MM.1S (cell line): ENCODE measurements at regions not wholly inside any gene's neighbourhood (a gene's known extent, or its start where the extent isn't known, plus 50 kb on each side); places are given as distances from the start of the nearest gene placed in this dataset.

Experiments used
- CTCF ChIP-seq: fragments of 300-600 bp; sonication (generic); IDR thresholded peaks from 2 replicates; pipeline ENCODE4 v1.5.1; 2016; ENCODE audit warnings: antibody characterized with exemption, low read length, mixed read lengths
- EZH2 ChIP-seq: fragments of 300-600 bp; sonication (generic); optimal IDR thresholded peaks from 2 replicates; pipeline ENCODE3; 2017; ENCODE audit warnings: low read depth, mild to moderate bottlenecking, antibody characterized with exemption, low read length, mixed read lengths
- EZH2phosphoT487 ChIP-seq: fragments of 300-600 bp; sonication (generic); IDR thresholded peaks from 2 replicates; pipeline ENCODE4 v1.6.1; 2018; ENCODE audit warnings: antibody characterized with exemption, low read length

DNA sequence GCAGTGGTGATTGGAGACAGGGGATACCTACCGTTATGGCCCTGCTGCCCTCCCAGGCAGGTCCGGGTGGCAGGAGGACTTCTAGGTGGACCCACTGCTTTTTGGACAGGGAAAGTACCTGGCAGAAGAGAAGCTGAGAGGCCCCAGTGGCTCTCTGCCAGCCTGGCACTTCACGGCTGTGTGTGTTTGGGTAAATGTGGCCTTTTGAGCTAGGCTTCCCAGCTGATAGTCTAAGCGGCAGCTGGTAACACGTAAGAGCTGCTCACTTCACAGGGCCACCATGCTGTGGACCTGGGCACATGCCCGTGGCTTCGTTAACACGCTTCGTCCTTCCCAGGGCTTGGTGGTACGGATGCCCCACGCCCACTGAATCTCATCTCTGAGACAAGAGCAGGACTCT, 92.0 kb upstream of the CLCN4 start:
- no peak for TF ChIP-seq EZH2
- TF ChIP-seq CTCF: no peak
- TF ChIP-seq EZH2phosphoT487: no peak
